ENCODE measurements at regions not wholly inside any gene's neighbourhood (a gene's known extent, or its start where the extent isn't known, plus 50 kb on each side); places are given as distances from the start of the nearest gene placed in this dataset.
"Not testable (repeated sequence)": the region's sequence is repeated elsewhere in the genome, so short reads cannot be mapped to it uniquely, and the experiment has no call there.

GRCh38 chrX:9293903-9294302 lies 171.0 kb upstream of the TBL1X start:
- Histone ChIP-seq H3K4me3 (ENCODE audit: low read depth, low read length) (no peak overlapping the region), H3K4me1 (ENCODE audit: control insufficient read depth, insufficient read depth, low read length) (peaks cover 43% of the 10 kb centered on the region)

GRCh38 chrX:9295551-9295950 lies 169.3 kb upstream of the TBL1X start:
- H3K27ac ChIP-seq (ENCODE audit: low read depth, low read length) = no peak overlapping the region
- no peaks in the 10 kb centered on the region for H3K9me3 ChIP-seq (ENCODE audit: control insufficient read depth, insufficient read depth, low read depth, low read length)
- H3K4me1 ChIP-seq (ENCODE audit: control insufficient read depth, insufficient read depth, low read length) = peaks cover 33% of the 10 kb centered on the region
- no peaks in the 10 kb centered on the region for H3K36me3 ChIP-seq (ENCODE audit: control insufficient read depth, insufficient read depth, low read length)
- H3K27me3 ChIP-seq (ENCODE audit: control insufficient read depth, insufficient read depth, low read length) = peaks cover 24% of the 10 kb centered on the region
- H3K4me3 ChIP-seq (ENCODE audit: low read depth, low read length) = no peak overlapping the region
- no peak overlapping the region for H3K9ac ChIP-seq (ENCODE audit: low read length)

More at GRCh38 chrX:9293903-9294302, 171.0 kb upstream of the TBL1X start:
- Histone ChIP-seq H3K27ac (ENCODE audit: low read depth, low read length) (no peak overlapping the region), H3K36me3 (ENCODE audit: control insufficient read depth, insufficient read depth, low read length) (no peaks in the 10 kb centered on the region), H3K9me3 (ENCODE audit: control insufficient read depth, insufficient read depth, low read depth, low read length) (no peaks in the 10 kb centered on the region), H3K27me3 (ENCODE audit: control insufficient read depth, insufficient read depth, low read length) (peaks cover 24% of the 10 kb centered on the region), H3K9ac (ENCODE audit: low read length) (no peak overlapping the region)

- Histone ChIP-seq H3K4me3 (ENCODE audit: low read depth, low read length) (no peak overlapping the region), H3K36me3 (ENCODE audit: control insufficient read depth, insufficient read depth, low read length) (no peaks in the 10 kb centered on the region), H3K9ac (ENCODE audit: low read length) (no peak overlapping the region), H3K27me3 (ENCODE audit: control insufficient read depth, insufficient read depth, low read length) (peaks cover 24% of the 10 kb centered on the region), H3K27ac (ENCODE audit: low read depth, low read length) (no peak overlapping the region), H3K9me3 (ENCODE audit: control insufficient read depth, insufficient read depth, low read depth, low read length) (peaks cover 8% of the 10 kb centered on the region; the same call in 1 of the 2 replicates), H3K4me1 (ENCODE audit: control insufficient read depth, insufficient read depth, low read length) (peaks cover 12% of the 10 kb centered on the region)
These were observed 166.6 kb upstream of the TBL1X start for GRCh38 chrX:9298221-9298620.

GRCh38 chrX:9299681-9300080 lies 165.2 kb upstream of the TBL1X start:
- not testable (repeated sequence) for H3K4me3 ChIP-seq (ENCODE audit: low read depth, low read length); H3K27ac ChIP-seq (ENCODE audit: low read depth, low read length); H3K9ac ChIP-seq (ENCODE audit: low read length); H3K36me3 ChIP-seq (ENCODE audit: control insufficient read depth, insufficient read depth, low read length); H3K4me1 ChIP-seq (ENCODE audit: control insufficient read depth, insufficient read depth, low read length)
- peaks cover 14% of the 10 kb centered on the region for H3K9me3 ChIP-seq (ENCODE audit: control insufficient read depth, insufficient read depth, low read depth, low read length)
- H3K27me3 ChIP-seq (ENCODE audit: control insufficient read depth, insufficient read depth, low read length) = peaks cover 10% of the 10 kb centered on the region; the same call in 1 of the 2 replicates

GRCh38 chrX:9301836-9302235 lies 163.0 kb upstream of the TBL1X start:
- Histone ChIP-seq H3K4me3 (ENCODE audit: low read depth, low read length) (no peak overlapping the region), H3K27ac (ENCODE audit: low read depth, low read length) (no peak overlapping the region), H3K27me3 (ENCODE audit: control insufficient read depth, insufficient read depth, low read length) (no peaks in the 10 kb centered on the region), H3K9ac (ENCODE audit: low read length) (no peak overlapping the region), H3K4me1 (ENCODE audit: control insufficient read depth, insufficient read depth, low read length) (no peaks in the 10 kb centered on the region), H3K9me3 (ENCODE audit: control insufficient read depth, insufficient read depth, low read depth, low read length) (peaks cover 14% of the 10 kb centered on the region), H3K36me3 (ENCODE audit: control insufficient read depth, insufficient read depth, low read length) (no peaks in the 10 kb centered on the region)

GRCh38 chrX:9302381-9302780 lies 162.5 kb upstream of the TBL1X start:
- H3K27ac ChIP-seq (ENCODE audit: low read depth, low read length) = no peak overlapping the region
- no peak overlapping the region for H3K9ac ChIP-seq (ENCODE audit: low read length)

GRCh38 chrX:9308426-9308825 lies 156.4 kb upstream of the TBL1X start:
- Histone ChIP-seq H3K9ac (ENCODE audit: low read length) (no peak overlapping the region), H3K27ac (ENCODE audit: low read depth, low read length) (no peak overlapping the region), H3K27me3 (ENCODE audit: control insufficient read depth, insufficient read depth, low read length) (peaks cover 5% of the 10 kb centered on the region; the same call in 1 of the 2 replicates), H3K36me3 (ENCODE audit: control insufficient read depth, insufficient read depth, low read length) (no peaks in the 10 kb centered on the region), H3K4me1 (ENCODE audit: control insufficient read depth, insufficient read depth, low read length) (no peaks in the 10 kb centered on the region), H3K4me3 (ENCODE audit: low read depth, low read length) (no peak overlapping the region), H3K9me3 (ENCODE audit: control insufficient read depth, insufficient read depth, low read depth, low read length) (peaks cover 4% of the 10 kb centered on the region)

More at GRCh38 chrX:9302381-9302780, 162.5 kb upstream of the TBL1X start:
- Histone ChIP-seq H3K4me1 (ENCODE audit: control insufficient read depth, insufficient read depth, low read length) (no peaks in the 10 kb centered on the region), H3K36me3 (ENCODE audit: control insufficient read depth, insufficient read depth, low read length) (no peaks in the 10 kb centered on the region), H3K27me3 (ENCODE audit: control insufficient read depth, insufficient read depth, low read length) (no peaks in the 10 kb centered on the region), H3K9me3 (ENCODE audit: control insufficient read depth, insufficient read depth, low read depth, low read length) (peaks cover 14% of the 10 kb centered on the region), H3K4me3 (ENCODE audit: low read depth, low read length) (no peak overlapping the region)

- Histone ChIP-seq H3K36me3 (ENCODE audit: control insufficient read depth, insufficient read depth, low read length) (no peaks in the 10 kb centered on the region), H3K27me3 (ENCODE audit: control insufficient read depth, insufficient read depth, low read length) (peaks cover 5% of the 10 kb centered on the region; the same call in 1 of the 2 replicates), H3K4me3 (ENCODE audit: low read depth, low read length) (no peak overlapping the region), H3K4me1 (ENCODE audit: control insufficient read depth, insufficient read depth, low read length) (no peaks in the 10 kb centered on the region), H3K9me3 (ENCODE audit: control insufficient read depth, insufficient read depth, low read depth, low read length) (no peaks in the 10 kb centered on the region), H3K27ac (ENCODE audit: low read depth, low read length) (no peak overlapping the region), H3K9ac (ENCODE audit: low read length) (no peak overlapping the region)
These were observed 154.2 kb upstream of the TBL1X start for GRCh38 chrX:9310616-9311015.

GRCh38 chrX:9311421-9312160 lies 153.3 kb upstream of the TBL1X start:
- no peaks in the 10 kb centered on the region for H3K9me3 ChIP-seq (ENCODE audit: control insufficient read depth, insufficient read depth, low read depth, low read length)
- peaks cover 5% of the 10 kb centered on the region; the same call in 1 of the 2 replicates for H3K27me3 ChIP-seq (ENCODE audit: control insufficient read depth, insufficient read depth, low read length)
- H3K36me3 ChIP-seq (ENCODE audit: control insufficient read depth, insufficient read depth, low read length) = no peaks in the 10 kb centered on the region
- H3K4me1 ChIP-seq (ENCODE audit: control insufficient read depth, insufficient read depth, low read length) = no peaks in the 10 kb centered on the region
- no peak overlapping the region for H3K4me3 ChIP-seq (ENCODE audit: low read depth, low read length)
- H3K27ac ChIP-seq (ENCODE audit: low read depth, low read length) = no peak overlapping the region
- no peak overlapping the region for H3K9ac ChIP-seq (ENCODE audit: low read length)

GRCh38 chrX:9312922-9313867 lies 151.7 kb upstream of the TBL1X start:
- Histone ChIP-seq H3K9me3 (ENCODE audit: control insufficient read depth, insufficient read depth, low read depth, low read length) (no peaks in the 10 kb centered on the region), H3K4me3 (ENCODE audit: low read depth, low read length) (no peak overlapping the region), H3K27ac (ENCODE audit: low read depth, low read length) (no peak overlapping the region)

GRCh38 chrX:9315086-9315485 lies 149.8 kb upstream of the TBL1X start:
- Histone ChIP-seq H3K4me1 (ENCODE audit: control insufficient read depth, insufficient read depth, low read length) (peaks cover 15% of the 10 kb centered on the region), H3K27ac (ENCODE audit: low read depth, low read length) (no peak overlapping the region), H3K4me3 (ENCODE audit: low read depth, low read length) (no peak overlapping the region), H3K9me3 (ENCODE audit: control insufficient read depth, insufficient read depth, low read depth, low read length) (no peaks in the 10 kb centered on the region), H3K36me3 (ENCODE audit: control insufficient read depth, insufficient read depth, low read length) (no peaks in the 10 kb centered on the region), H3K9ac (ENCODE audit: low read length) (no peak overlapping the region), H3K27me3 (ENCODE audit: control insufficient read depth, insufficient read depth, low read length) (no peaks in the 10 kb centered on the region)

More at GRCh38 chrX:9312922-9313867, 151.7 kb upstream of the TBL1X start:
- Histone ChIP-seq H3K9ac (ENCODE audit: low read length) (no peak overlapping the region), H3K27me3 (ENCODE audit: control insufficient read depth, insufficient read depth, low read length) (peaks cover 1% of the 10 kb centered on the region; the same call in 1 of the 2 replicates), H3K36me3 (ENCODE audit: control insufficient read depth, insufficient read depth, low read length) (no peaks in the 10 kb centered on the region), H3K4me1 (ENCODE audit: control insufficient read depth, insufficient read depth, low read length) (peaks cover 9% of the 10 kb centered on the region)

Data from HUES6 (cell line).